ENCODE measurements at regions not wholly inside any gene's neighbourhood (a gene's known extent, or its start where the extent isn't known, plus 50 kb on each side); places are given as distances from the start of the nearest gene placed in this dataset.

GRCh38 chrX:10754445-10754844 is 134.1 kb upstream of the MID1 start:
- Mint-ChIP-seq H3K4me1 (ENCODE audit: low read depth) (no peaks in the 10 kb centered on the region), H3K9me3 (no peaks in the 10 kb centered on the region), H3K36me3 (ENCODE audit: low read depth) (no peaks in the 10 kb centered on the region), H3K27me3 (ENCODE audit: low read depth) (no peaks in the 10 kb centered on the region), H3K27ac (no peak overlapping the region), H3K4me3 (ENCODE audit: low read depth) (no peak overlapping the region)
- intact Hi-C loops (cut with micrococcal nuclease) = no loop called here
- no peak for DNase-seq (ENCODE audit: low spot score)

GRCh38 chrX:10755439-10756334 is 135.3 kb upstream of the MID1 start:
- intact Hi-C loops (cut with micrococcal nuclease) = no loop called here
- no peak for DNase-seq (ENCODE audit: low spot score)
- no peaks in the 10 kb centered on the region for H3K36me3 Mint-ChIP-seq (ENCODE audit: low read depth)
- no peak overlapping the region for H3K4me3 Mint-ChIP-seq (ENCODE audit: low read depth)
- H3K9me3 Mint-ChIP-seq = no peaks in the 10 kb centered on the region
- H3K4me1 Mint-ChIP-seq (ENCODE audit: low read depth) = no peaks in the 10 kb centered on the region
- no peak overlapping the region for H3K27ac Mint-ChIP-seq
- no peaks in the 10 kb centered on the region for H3K27me3 Mint-ChIP-seq (ENCODE audit: low read depth)

- Mint-ChIP-seq H3K27ac (no peak overlapping the region), H3K4me1 (ENCODE audit: low read depth) (no peaks in the 10 kb centered on the region), H3K4me3 (ENCODE audit: low read depth) (no peak overlapping the region), H3K9me3 (no peaks in the 10 kb centered on the region), H3K27me3 (ENCODE audit: low read depth) (no peaks in the 10 kb centered on the region), H3K36me3 (ENCODE audit: low read depth) (no peaks in the 10 kb centered on the region)
- intact Hi-C loops (cut with micrococcal nuclease) = no loop called here
- DNase-seq (ENCODE audit: low spot score) = no peak
These were observed 136.1 kb upstream of the MID1 start for GRCh38 chrX:10756441-10756840.

GRCh38 chrX:10759141-10759799 is 138.9 kb upstream of the MID1 start:
- no peaks in the 10 kb centered on the region for H3K4me1 Mint-ChIP-seq (ENCODE audit: low read depth)
- no peak overlapping the region for H3K4me3 Mint-ChIP-seq (ENCODE audit: low read depth)
- no peak for DNase-seq (ENCODE audit: low spot score)
- H3K27ac Mint-ChIP-seq = no peak overlapping the region
- H3K9me3 Mint-ChIP-seq = no peaks in the 10 kb centered on the region
- intact Hi-C loops (cut with micrococcal nuclease) = no loop called here
- no peaks in the 10 kb centered on the region for H3K27me3 Mint-ChIP-seq (ENCODE audit: low read depth)
- H3K36me3 Mint-ChIP-seq (ENCODE audit: low read depth) = no peaks in the 10 kb centered on the region

GRCh38 chrX:10761447-10761846 is 141.1 kb upstream of the MID1 start:
- Mint-ChIP-seq H3K36me3 (ENCODE audit: low read depth) (no peaks in the 10 kb centered on the region), H3K27ac (no peak overlapping the region), H3K9me3 (no peaks in the 10 kb centered on the region), H3K4me3 (ENCODE audit: low read depth) (no peak overlapping the region), H3K27me3 (ENCODE audit: low read depth) (no peaks in the 10 kb centered on the region), H3K4me1 (ENCODE audit: low read depth) (no peaks in the 10 kb centered on the region)
- intact Hi-C loops (cut with micrococcal nuclease) = no loop called here
- DNase-seq (ENCODE audit: low spot score) = no peak

- no peak for DNase-seq (ENCODE audit: low spot score)
- H3K4me1 Mint-ChIP-seq (ENCODE audit: low read depth) = no peaks in the 10 kb centered on the region
- H3K36me3 Mint-ChIP-seq (ENCODE audit: low read depth) = no peaks in the 10 kb centered on the region
- H3K27me3 Mint-ChIP-seq (ENCODE audit: low read depth) = no peaks in the 10 kb centered on the region
- H3K27ac Mint-ChIP-seq = no peak overlapping the region
- H3K9me3 Mint-ChIP-seq = no peaks in the 10 kb centered on the region
- no peak overlapping the region for H3K4me3 Mint-ChIP-seq (ENCODE audit: low read depth)
- intact Hi-C loops (cut with micrococcal nuclease) = loop anchor here (2.0 kb wide), 1 partner anchor 580 kb away; no protein-coding TSS in a partner anchor
These were observed 148.8 kb upstream of the MID1 start for GRCh38 chrX:10769195-10769594.

GRCh38 chrX:10769696-10770619 is 149.6 kb upstream of the MID1 start:
- intact Hi-C loops (cut with micrococcal nuclease) = loop anchor here (2.0 kb wide), 1 partner anchor 581 kb away; no protein-coding TSS in a partner anchor
- no peaks in the 10 kb centered on the region for H3K4me1 Mint-ChIP-seq (ENCODE audit: low read depth)
- no peak overlapping the region for H3K4me3 Mint-ChIP-seq (ENCODE audit: low read depth)
- no peaks in the 10 kb centered on the region for H3K36me3 Mint-ChIP-seq (ENCODE audit: low read depth)
- H3K9me3 Mint-ChIP-seq = no peaks in the 10 kb centered on the region
- H3K27ac Mint-ChIP-seq = no peak overlapping the region
- no peaks in the 10 kb centered on the region for H3K27me3 Mint-ChIP-seq (ENCODE audit: low read depth)
- DNase-seq (ENCODE audit: low spot score) = no peak

GRCh38 chrX:10773318-10773717 is 152.9 kb upstream of the MID1 start:
- intact Hi-C loops (cut with micrococcal nuclease) = no loop called here
- H3K9me3 Mint-ChIP-seq = no peaks in the 10 kb centered on the region
- H3K36me3 Mint-ChIP-seq (ENCODE audit: low read depth) = no peaks in the 10 kb centered on the region

GRCh38 chrX:10781847-10782530 is 161.6 kb upstream of the MID1 start:
- no peak overlapping the region for H3K27ac Mint-ChIP-seq
- no peak for DNase-seq (ENCODE audit: low spot score)
- H3K4me1 Mint-ChIP-seq (ENCODE audit: low read depth) = no peaks in the 10 kb centered on the region
- H3K4me3 Mint-ChIP-seq (ENCODE audit: low read depth) = no peak overlapping the region
- intact Hi-C loops (cut with micrococcal nuclease) = no loop called here
- H3K36me3 Mint-ChIP-seq (ENCODE audit: low read depth) = no peaks in the 10 kb centered on the region
- H3K27me3 Mint-ChIP-seq (ENCODE audit: low read depth) = no peaks in the 10 kb centered on the region
- no peaks in the 10 kb centered on the region for H3K9me3 Mint-ChIP-seq

More at GRCh38 chrX:10773318-10773717, 152.9 kb upstream of the MID1 start:
- Mint-ChIP-seq H3K27ac (no peak overlapping the region), H3K4me1 (ENCODE audit: low read depth) (no peaks in the 10 kb centered on the region), H3K4me3 (ENCODE audit: low read depth) (no peak overlapping the region), H3K27me3 (ENCODE audit: low read depth) (no peaks in the 10 kb centered on the region)
- DNase-seq (ENCODE audit: low spot score) = no peak

- DNase-seq (ENCODE audit: low spot score) = no peak
- H3K4me3 Mint-ChIP-seq (ENCODE audit: low read depth) = no peak overlapping the region
- H3K4me1 Mint-ChIP-seq (ENCODE audit: low read depth) = no peaks in the 10 kb centered on the region
- intact Hi-C loops (cut with micrococcal nuclease) = no loop called here
- no peak overlapping the region for H3K27ac Mint-ChIP-seq
- H3K27me3 Mint-ChIP-seq (ENCODE audit: low read depth) = no peaks in the 10 kb centered on the region
- no peaks in the 10 kb centered on the region for H3K9me3 Mint-ChIP-seq
- no peaks in the 10 kb centered on the region for H3K36me3 Mint-ChIP-seq (ENCODE audit: low read depth)
These were observed 163.1 kb upstream of the MID1 start for GRCh38 chrX:10783451-10783995.

- no peak overlapping the region for H3K27ac Mint-ChIP-seq
- H3K4me1 Mint-ChIP-seq (ENCODE audit: low read depth) = no peaks in the 10 kb centered on the region
- intact Hi-C loops (cut with micrococcal nuclease) = no loop called here
- H3K9me3 Mint-ChIP-seq = no peaks in the 10 kb centered on the region
- DNase-seq (ENCODE audit: low spot score) = no peak
- H3K27me3 Mint-ChIP-seq (ENCODE audit: low read depth) = no peaks in the 10 kb centered on the region
- H3K4me3 Mint-ChIP-seq (ENCODE audit: low read depth) = no peak overlapping the region
- H3K36me3 Mint-ChIP-seq (ENCODE audit: low read depth) = no peaks in the 10 kb centered on the region
These were observed 166.9 kb upstream of the MID1 start for GRCh38 chrX:10787264-10787663.

GRCh38 chrX:10794203-10794630 is 173.8 kb upstream of the MID1 start:
- no peak for DNase-seq (ENCODE audit: low spot score)

More at GRCh38 chrX:10794203-10794630, 173.8 kb upstream of the MID1 start:
- Mint-ChIP-seq H3K36me3 (ENCODE audit: low read depth) (no peaks in the 10 kb centered on the region), H3K27ac (no peak overlapping the region), H3K9me3 (no peaks in the 10 kb centered on the region), H3K4me1 (ENCODE audit: low read depth) (no peaks in the 10 kb centered on the region), H3K27me3 (ENCODE audit: low read depth) (no peaks in the 10 kb centered on the region), H3K4me3 (ENCODE audit: low read depth) (no peak overlapping the region)
- intact Hi-C loops (cut with micrococcal nuclease) = no loop called here

All from activated T-helper 2 cell treated with anti-CD3 and anti-CD28 coated beads, Interferon-gamma antibody, Interleukin-2, Interleukin-4, amounts not matched to agents 10 μg/mL and 5 μg/mL and 100 μg/mL, durations not matched to agents 14 hours and 24 hours and 36 hours (primary cell).